ENCODE measurements at regions not wholly inside any gene's neighbourhood (a gene's known extent, or its start where the extent isn't known, plus 50 kb on each side); places are given as distances from the start of the nearest gene placed in this dataset.

DNA sequence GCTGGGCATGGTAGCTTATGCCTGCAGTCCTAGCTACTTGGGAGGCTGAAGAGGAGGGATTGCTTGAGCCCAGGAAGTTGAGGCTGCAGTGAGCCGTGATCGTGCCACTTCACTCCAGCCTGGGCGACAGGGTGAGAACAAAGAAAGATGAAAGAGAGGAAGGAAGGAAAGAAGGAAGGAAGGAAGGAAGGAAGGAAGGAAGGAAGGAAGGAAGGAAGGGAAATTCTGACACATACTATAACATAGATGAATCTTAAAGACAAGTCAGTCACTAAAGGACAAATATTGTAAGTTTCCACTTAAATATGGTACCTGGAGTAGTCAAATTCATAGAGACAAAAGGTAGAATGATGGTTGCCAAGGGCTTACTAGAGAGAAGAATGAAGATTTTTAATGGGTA lies 108.0 kb upstream of the CACHD1 start:
- TF ChIP-seq, protein P1, sequence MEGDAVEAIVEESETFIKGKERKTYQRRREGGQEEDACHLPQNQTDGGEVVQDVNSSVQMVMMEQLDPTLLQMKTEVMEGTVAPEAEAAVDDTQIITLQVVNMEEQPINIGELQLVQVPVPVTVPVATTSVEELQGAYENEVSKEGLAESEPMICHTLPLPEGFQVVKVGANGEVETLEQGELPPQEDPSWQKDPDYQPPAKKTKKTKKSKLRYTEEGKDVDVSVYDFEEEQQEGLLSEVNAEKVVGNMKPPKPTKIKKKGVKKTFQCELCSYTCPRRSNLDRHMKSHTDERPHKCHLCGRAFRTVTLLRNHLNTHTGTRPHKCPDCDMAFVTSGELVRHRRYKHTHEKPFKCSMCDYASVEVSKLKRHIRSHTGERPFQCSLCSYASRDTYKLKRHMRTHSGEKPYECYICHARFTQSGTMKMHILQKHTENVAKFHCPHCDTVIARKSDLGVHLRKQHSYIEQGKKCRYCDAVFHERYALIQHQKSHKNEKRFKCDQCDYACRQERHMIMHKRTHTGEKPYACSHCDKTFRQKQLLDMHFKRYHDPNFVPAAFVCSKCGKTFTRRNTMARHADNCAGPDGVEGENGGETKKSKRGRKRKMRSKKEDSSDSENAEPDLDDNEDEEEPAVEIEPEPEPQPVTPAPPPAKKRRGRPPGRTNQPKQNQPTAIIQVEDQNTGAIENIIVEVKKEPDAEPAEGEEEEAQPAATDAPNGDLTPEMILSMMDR (optimal IDR thresholded peaks at IDR 0.05 in 1 of 3, IDR thresholded peaks at IDR 0.05 in 1 of 3, conservative IDR thresholded peaks at IDR 0.05 in 1 of 3; ENCODE audit: extremely low read depth in 1 of 3, insufficient read depth in 2 of 3, low read length in 3 of 3) = no peak
- no peak for TF ChIP-seq EZH2 (IDR thresholded peaks at IDR 0.05; ENCODE audit: low read length)
